ENCODE measurements at regions not wholly inside any gene's neighbourhood (a gene's known extent, or its start where the extent isn't known, plus 50 kb on each side); places are given as distances from the start of the nearest gene placed in this dataset.

DNA sequence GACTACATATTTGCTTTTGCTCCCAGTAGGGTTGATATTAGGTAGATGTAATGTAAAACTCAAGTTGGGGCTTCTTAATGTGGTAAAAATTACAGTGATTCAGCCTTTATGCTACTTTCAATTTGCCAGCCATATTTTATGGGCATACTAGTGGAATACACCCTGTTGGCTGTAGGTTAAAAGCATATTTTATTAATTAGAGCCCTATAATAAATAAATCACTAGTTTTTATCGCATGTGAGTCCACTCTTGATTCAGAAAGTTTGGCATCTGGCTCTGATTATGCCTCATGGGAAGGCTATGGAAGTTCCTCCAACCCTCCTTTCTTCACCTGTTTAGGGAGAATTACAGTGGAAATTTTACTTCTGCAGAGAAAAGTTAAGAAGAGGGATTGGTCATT is 390.9 kb downstream of the GATA3 start:
- TF ChIP-seq, protein P1, sequence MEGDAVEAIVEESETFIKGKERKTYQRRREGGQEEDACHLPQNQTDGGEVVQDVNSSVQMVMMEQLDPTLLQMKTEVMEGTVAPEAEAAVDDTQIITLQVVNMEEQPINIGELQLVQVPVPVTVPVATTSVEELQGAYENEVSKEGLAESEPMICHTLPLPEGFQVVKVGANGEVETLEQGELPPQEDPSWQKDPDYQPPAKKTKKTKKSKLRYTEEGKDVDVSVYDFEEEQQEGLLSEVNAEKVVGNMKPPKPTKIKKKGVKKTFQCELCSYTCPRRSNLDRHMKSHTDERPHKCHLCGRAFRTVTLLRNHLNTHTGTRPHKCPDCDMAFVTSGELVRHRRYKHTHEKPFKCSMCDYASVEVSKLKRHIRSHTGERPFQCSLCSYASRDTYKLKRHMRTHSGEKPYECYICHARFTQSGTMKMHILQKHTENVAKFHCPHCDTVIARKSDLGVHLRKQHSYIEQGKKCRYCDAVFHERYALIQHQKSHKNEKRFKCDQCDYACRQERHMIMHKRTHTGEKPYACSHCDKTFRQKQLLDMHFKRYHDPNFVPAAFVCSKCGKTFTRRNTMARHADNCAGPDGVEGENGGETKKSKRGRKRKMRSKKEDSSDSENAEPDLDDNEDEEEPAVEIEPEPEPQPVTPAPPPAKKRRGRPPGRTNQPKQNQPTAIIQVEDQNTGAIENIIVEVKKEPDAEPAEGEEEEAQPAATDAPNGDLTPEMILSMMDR (IDR thresholded peaks at IDR 0.05; ENCODE audit: low read depth, low read length, missing input control) = no peak
- no peak for TF ChIP-seq GABPA (IDR thresholded peaks at IDR 0.05 in 1 of 2, conservative IDR thresholded peaks at IDR 0.05 in 1 of 2)
- TF ChIP-seq FOXA1 (IDR thresholded peaks at IDR 0.05) = no peak
- TF ChIP-seq TAF1 (conservative IDR thresholded peaks at IDR 0.05) = no peak
- TF ChIP-seq SP1 (IDR thresholded peaks at IDR 0.05) = no peak
- TF ChIP-seq RAD21 (IDR thresholded peaks at IDR 0.05) = no peak
- TF ChIP-seq YY1 (IDR thresholded peaks at IDR 0.05) = no peak
- TF ChIP-seq EGR1 (IDR thresholded peaks at IDR 0.05; ENCODE audit: low read depth in 2 of 2) = no peak
